MCF 10A (cell line): ENCODE measurements at regions not wholly inside any gene's neighbourhood (a gene's known extent, or its start where the extent isn't known, plus 50 kb on each side); places are given as distances from the start of the nearest gene placed in this dataset.

Experiments
- BruUV-seq: library from RNA; stranded (reverse); fragments of 400-500 nt; replicated peaks from 2 replicates; lab custom pipeline; 2021; lab: Mats Ljungman, UMichigan
- CTCF ChIA-PET: fragments of 300-600 bp; sonication (Branson Sonifier 250); formaldehyde crosslinking; extraction: SDS; loops from one replicate; lab custom pipeline; 2021; ENCODE audit warnings: antibody characterized with exemption, inconsistent platforms; lab: Yijun Ruan, JAX
- POLR2A ChIA-PET: fragments of 300-600, 350-650 bp; sonication (Branson Sonifier 250); formaldehyde crosslinking; extraction: SDS; loops from one replicate; lab custom pipeline; 2020; ENCODE audit warnings: antibody characterized with exemption, inconsistent platforms; lab: Yijun Ruan, JAX
- DNase-seq: peaks from one replicate; pipeline ENCODE4 v3.0.0-alpha.2; 2018; ENCODE audit not compliant: unreplicated experiment
- H3K27ac Mint-ChIP-seq: one replicate; pipeline ENCODE4 v1.8.0; 2022; ENCODE audit warnings: mild to moderate bottlenecking, low read depth, mixed read lengths; ENCODE audit not compliant: unreplicated experiment
- H3K27me3 Mint-ChIP-seq: one replicate; pipeline ENCODE4 v1.8.0; 2022; ENCODE audit warnings: mixed read lengths; ENCODE audit not compliant: insufficient read depth, unreplicated experiment
- H3K36me3 Mint-ChIP-seq: one replicate; pipeline ENCODE4 v1.8.0; 2022; ENCODE audit warnings: mild to moderate bottlenecking, moderate library complexity, mixed read lengths; ENCODE audit not compliant: insufficient read depth, unreplicated experiment
- H3K4me1 Mint-ChIP-seq: one replicate; pipeline ENCODE4 v1.8.0; 2022; ENCODE audit warnings: mixed read lengths; ENCODE audit not compliant: insufficient read depth, unreplicated experiment
- H3K4me3 Mint-ChIP-seq: one replicate; pipeline ENCODE4 v1.8.0; 2022; ENCODE audit warnings: mild to moderate bottlenecking, moderate library complexity, mixed read lengths; ENCODE audit not compliant: unreplicated experiment
- H3K9me3 Mint-ChIP-seq: one replicate; pipeline ENCODE4 v1.8.0; 2022; ENCODE audit warnings: mixed read lengths; ENCODE audit not compliant: unreplicated experiment
- intact Hi-C: fragments of 100-400 bp; cut with micrococcal nuclease; formaldehyde crosslinking; loops from 2 replicates; pipeline ENCODE4 v1.14.1; 2022
- TF ChIP-seq, protein P1 (sequence below): fragments of 200-600 bp; IDR thresholded peaks from one replicate; pipeline ENCODE4 v1.8.0; 2022; ENCODE audit warnings: antibody characterized with exemption, mild to moderate bottlenecking; ENCODE audit not compliant: unreplicated experiment

DNA sequence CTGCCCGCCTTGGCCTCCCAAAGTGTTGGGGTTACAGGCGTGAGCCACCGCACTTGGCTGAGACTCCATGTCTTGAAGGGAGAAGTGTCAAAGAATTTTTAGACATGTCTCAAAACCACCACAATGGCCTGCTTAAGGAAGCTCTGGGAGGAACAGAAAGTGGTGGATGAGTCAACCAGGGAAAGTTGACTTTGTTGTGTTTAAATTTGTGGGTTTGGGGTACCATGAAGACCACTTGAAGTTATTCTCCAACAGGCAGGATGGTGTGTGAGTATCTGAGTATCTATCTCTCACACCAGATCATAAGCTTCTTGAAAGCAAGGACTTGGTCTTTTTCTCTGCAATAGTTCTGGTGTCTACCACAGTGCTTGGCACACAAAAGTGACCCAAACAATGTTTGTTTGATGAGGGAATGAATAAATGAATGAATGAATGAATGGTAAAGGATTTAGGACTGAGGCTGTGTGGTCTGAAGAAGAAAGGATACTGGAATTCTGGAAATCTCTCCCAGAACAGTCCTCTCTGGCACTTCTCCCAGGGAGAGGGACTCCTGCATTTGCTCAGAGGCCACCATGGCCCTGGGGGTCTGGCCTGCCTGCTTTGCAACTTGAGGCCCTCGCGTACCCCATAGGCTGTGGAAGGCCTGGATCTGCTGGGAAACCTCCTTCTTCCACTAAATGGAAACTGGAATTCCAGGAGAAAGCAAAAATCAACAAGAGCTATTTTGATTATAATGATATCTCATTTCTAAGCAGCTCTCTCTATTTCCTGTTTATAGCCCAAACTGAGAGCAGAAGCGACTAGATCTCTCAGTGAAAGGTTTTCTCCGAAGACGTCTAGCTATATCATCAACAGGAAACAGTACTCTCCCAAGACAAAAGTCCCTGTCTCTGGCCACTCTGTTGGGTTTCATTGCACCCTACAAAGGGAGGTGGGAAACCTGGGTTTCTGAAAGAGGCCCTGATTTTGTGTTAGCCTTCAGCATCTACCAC is 187.9 kb downstream of the PALM2AKAP2 start:
- DNase-seq, result no peak
- H3K9me3 Mint-ChIP-seq, result no peaks in the 10 kb centered on the region
- H3K4me3 Mint-ChIP-seq, result no peak overlapping the region
- POLR2A ChIA-PET, result interaction anchor here (0.7 to 0.8 kb wide), 3 partner anchors 81 to 118 kb away, joined by 3 read pairs; no protein-coding TSS in a partner anchor
- intact Hi-C loops, result no loop called here
- no peaks in the 10 kb centered on the region for H3K27me3 Mint-ChIP-seq
- H3K36me3 Mint-ChIP-seq, result no peaks in the 10 kb centered on the region
- H3K4me1 Mint-ChIP-seq, result peaks cover 5% of the 10 kb centered on the region
- BruUV-seq, result no TSS peak
- no peak overlapping the region for H3K27ac Mint-ChIP-seq
- TF ChIP-seq, protein P1, sequence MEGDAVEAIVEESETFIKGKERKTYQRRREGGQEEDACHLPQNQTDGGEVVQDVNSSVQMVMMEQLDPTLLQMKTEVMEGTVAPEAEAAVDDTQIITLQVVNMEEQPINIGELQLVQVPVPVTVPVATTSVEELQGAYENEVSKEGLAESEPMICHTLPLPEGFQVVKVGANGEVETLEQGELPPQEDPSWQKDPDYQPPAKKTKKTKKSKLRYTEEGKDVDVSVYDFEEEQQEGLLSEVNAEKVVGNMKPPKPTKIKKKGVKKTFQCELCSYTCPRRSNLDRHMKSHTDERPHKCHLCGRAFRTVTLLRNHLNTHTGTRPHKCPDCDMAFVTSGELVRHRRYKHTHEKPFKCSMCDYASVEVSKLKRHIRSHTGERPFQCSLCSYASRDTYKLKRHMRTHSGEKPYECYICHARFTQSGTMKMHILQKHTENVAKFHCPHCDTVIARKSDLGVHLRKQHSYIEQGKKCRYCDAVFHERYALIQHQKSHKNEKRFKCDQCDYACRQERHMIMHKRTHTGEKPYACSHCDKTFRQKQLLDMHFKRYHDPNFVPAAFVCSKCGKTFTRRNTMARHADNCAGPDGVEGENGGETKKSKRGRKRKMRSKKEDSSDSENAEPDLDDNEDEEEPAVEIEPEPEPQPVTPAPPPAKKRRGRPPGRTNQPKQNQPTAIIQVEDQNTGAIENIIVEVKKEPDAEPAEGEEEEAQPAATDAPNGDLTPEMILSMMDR, result no peak
- CTCF ChIA-PET, result interaction anchor here (0.6 to 1.1 kb wide), 3 partner anchors 15 to 185 kb away, joined by 3 to 4 read pairs (median 4); no protein-coding TSS in a partner anchor

DNA sequence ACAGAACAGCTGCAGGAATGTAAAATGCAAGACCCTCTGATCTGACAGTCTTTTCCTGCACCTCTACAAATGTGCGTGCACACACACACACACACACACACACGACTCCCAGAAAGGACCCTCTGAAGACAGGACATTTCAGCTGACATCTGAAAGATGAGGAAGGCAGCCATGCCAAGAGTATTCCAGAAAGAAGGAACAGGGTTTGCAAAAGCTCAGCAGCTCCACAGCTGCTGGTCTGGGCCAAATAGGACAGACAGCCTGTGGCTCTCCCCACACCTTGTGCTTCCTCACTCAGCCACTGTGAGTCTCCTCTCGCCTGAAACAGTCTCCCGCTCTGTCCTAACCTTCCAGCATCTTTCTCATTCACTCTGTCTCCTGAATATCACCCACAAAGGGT is 189.0 kb downstream of the PALM2AKAP2 start:
- TF ChIP-seq, protein P1, result peak; percentile 14
- intact Hi-C loops, result no loop called here
- ChIA-PET POLR2A (interaction anchor here (0.8 kb wide), 1 partner anchor 80 kb away, joined by 3 read pairs; no protein-coding TSS in a partner anchor), CTCF (interaction anchor here (1.1 kb wide), 1 partner anchor 183 kb away, joined by 3 read pairs; no protein-coding TSS in a partner anchor)
- no peaks in the 10 kb centered on the region for H3K36me3 Mint-ChIP-seq
- H3K4me1 Mint-ChIP-seq, result peaks cover 5% of the 10 kb centered on the region
- BruUV-seq, result no TSS peak
- no peaks in the 10 kb centered on the region for H3K27me3 Mint-ChIP-seq
- no peak overlapping the region for H3K4me3 Mint-ChIP-seq
- no peaks in the 10 kb centered on the region for H3K9me3 Mint-ChIP-seq
- H3K27ac Mint-ChIP-seq, result peak overlapping the region; percentile 55
- DNase-seq, result peak; percentile 26

DNA sequence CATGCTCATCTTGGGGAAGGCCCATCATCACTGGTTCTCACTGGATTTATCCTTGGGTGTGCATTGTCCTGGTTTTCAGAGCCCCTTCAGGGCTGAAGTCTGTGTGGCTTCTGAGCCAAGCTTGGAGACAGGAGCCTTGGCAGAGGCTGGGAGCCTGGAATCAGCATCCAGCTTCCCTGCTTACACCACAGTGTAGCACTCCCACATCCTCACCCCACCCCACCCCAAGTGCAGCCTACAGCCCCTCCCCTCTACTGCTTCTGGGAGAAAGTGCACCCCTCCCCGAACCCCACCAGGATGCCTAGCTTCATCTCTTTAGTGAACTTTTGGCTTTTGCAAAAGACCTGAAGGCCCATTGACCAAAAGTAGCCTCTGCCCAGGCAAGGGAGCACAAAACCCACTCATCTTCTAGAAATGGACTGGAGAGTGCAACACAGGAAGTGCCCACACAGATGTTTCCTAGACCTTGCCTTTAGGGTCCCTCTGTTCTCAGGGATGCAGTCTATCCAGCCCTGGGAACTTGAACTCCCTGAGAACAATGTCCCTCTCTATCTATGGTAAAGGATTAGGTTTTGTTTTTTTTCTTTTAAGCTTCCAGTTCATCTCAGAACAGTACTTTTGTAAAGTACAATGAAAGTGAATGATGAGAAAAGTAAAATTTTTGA is 189.7 kb downstream of the PALM2AKAP2 start:
- intact Hi-C loops, result no loop called here
- H3K36me3 Mint-ChIP-seq, result no peaks in the 10 kb centered on the region
- POLR2A ChIA-PET, result no interaction called here
- no TSS peak for BruUV-seq
- CTCF ChIA-PET, result interaction anchor here (1.1 kb wide), 1 partner anchor 183 kb away, joined by 3 read pairs; no protein-coding TSS in a partner anchor
- peaks cover 5% of the 10 kb centered on the region for H3K4me1 Mint-ChIP-seq
- H3K4me3 Mint-ChIP-seq, result no peak overlapping the region
- no peaks in the 10 kb centered on the region for H3K27me3 Mint-ChIP-seq
- DNase-seq, result no peak
- no peaks in the 10 kb centered on the region for H3K9me3 Mint-ChIP-seq
- H3K27ac Mint-ChIP-seq, result peak overlapping the region; percentile 55
- TF ChIP-seq, protein P1, result no peak

DNA sequence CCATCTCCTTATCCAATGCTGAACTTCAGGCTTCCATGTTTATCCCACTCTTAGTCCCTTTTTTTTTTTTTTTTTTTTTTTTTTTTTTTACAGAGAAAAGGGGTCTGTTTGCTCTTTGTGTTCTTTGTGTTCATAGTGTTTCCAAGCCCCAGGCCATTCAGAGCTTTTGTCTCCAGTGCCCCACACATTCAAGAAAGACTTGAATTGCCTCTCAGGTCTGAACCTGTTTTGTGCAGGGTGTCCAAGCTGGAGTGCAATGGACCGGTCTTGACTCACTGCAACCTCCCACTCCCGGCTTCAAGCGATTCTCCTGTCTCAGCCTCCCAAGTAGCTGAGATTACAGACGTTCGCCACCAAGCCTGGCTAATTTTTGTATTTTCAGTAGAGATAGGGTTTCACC is 191.2 kb downstream of the PALM2AKAP2 start:
- CTCF ChIA-PET, result no interaction called here
- H3K36me3 Mint-ChIP-seq, result no peaks in the 10 kb centered on the region
- POLR2A ChIA-PET, result no interaction called here
- DNase-seq, result no peak
- intact Hi-C loops, result no loop called here
- no peaks in the 10 kb centered on the region for H3K9me3 Mint-ChIP-seq
- H3K4me1 Mint-ChIP-seq, result peaks cover 5% of the 10 kb centered on the region
- TF ChIP-seq, protein P1, result no peak
- BruUV-seq, result no TSS peak
- no peak overlapping the region for H3K27ac Mint-ChIP-seq
- H3K4me3 Mint-ChIP-seq, result no peak overlapping the region
- H3K27me3 Mint-ChIP-seq, result no peaks in the 10 kb centered on the region
